Smooth muscle cell (in vitro differentiated cells): ENCODE measurements at regions not wholly inside any gene's neighbourhood (a gene's known extent, or its start where the extent isn't known, plus 50 kb on each side); places are given as distances from the start of the nearest gene placed in this dataset.

Experiments used
- DNase-seq: peaks from one replicate; lab custom pipeline; 2025; ENCODE audit not compliant: unreplicated experiment; lab: John Stamatoyannopoulos, UW
- H2AFZ ChIP-seq: fragments of 200-600 bp; sonication (generic); 2 replicates; pipeline ENCODE4 v1.6.0; 2016; ENCODE audit warnings: antibody characterized with exemption, low read depth, mild to moderate bottlenecking
- H3F3A ChIP-seq: fragments of 200-600 bp; sonication (generic); 2 replicates; pipeline ENCODE4 v1.6.0; 2017; ENCODE audit warnings: antibody characterized with exemption, low read depth
- H3K27ac ChIP-seq: fragments of 200-600 bp; sonication (generic); 2 replicates; pipeline ENCODE4 v1.5.1; 2016; ENCODE audit warnings: low read depth, mild to moderate bottlenecking
- H3K27me3 ChIP-seq: fragments of 200-600 bp; sonication (generic); 2 replicates; pipeline ENCODE4 v1.6.1; 2016; ENCODE audit warnings: low read depth, mild to moderate bottlenecking
- H3K36me3 ChIP-seq: fragments of 200-600 bp; sonication (generic); 2 replicates; pipeline ENCODE4 v1.5.1; 2016; ENCODE audit warnings: low read depth
- H3K4me1 ChIP-seq: fragments of 200-600 bp; sonication (generic); 2 replicates; pipeline ENCODE4 v1.5.1; 2016; ENCODE audit warnings: low read depth
- H3K4me2 ChIP-seq: fragments of 200-600 bp; sonication (generic); 2 replicates; pipeline ENCODE4 v1.6.0; 2016; ENCODE audit warnings: mild to moderate bottlenecking
- H3K4me3 ChIP-seq: fragments of 200-600 bp; sonication (generic); 2 replicates; pipeline ENCODE4 v1.5.1; 2016; ENCODE audit warnings: mild to moderate bottlenecking
- H3K79me2 ChIP-seq: fragments of 200-600 bp; sonication (generic); 2 replicates; pipeline ENCODE4 v1.6.0; 2016; ENCODE audit warnings: low read depth, mild to moderate bottlenecking
- H3K9ac ChIP-seq: fragments of 200-600 bp; sonication (generic); 2 replicates; pipeline ENCODE4 v1.6.0; 2016; ENCODE audit warnings: low read depth
- H3K9me3 ChIP-seq: fragments of 200-600 bp; sonication (generic); replicated peaks from 2 replicates; pipeline ENCODE4 v1.5.1; 2016; ENCODE audit warnings: low read depth
- H4K20me1 ChIP-seq: fragments of 200-600 bp; sonication (generic); 2 replicates; pipeline ENCODE4 v1.6.0; 2016; ENCODE audit warnings: low read depth
- CTCF ChIP-seq: fragments of 200-600 bp; sonication (generic); IDR thresholded peaks from 2 replicates; pipeline ENCODE4 v1.5.1; 2017; ENCODE audit warnings: borderline replicate concordance, mild to moderate bottlenecking, antibody characterized with exemption; ENCODE audit not compliant: insufficient read depth, poor library complexity, severe bottlenecking
- WGBS: methylation state at CpG from one replicate; pipeline ENCODE4 v1.1.7; 2016; ENCODE audit warnings: low lambda C conversion rate; 5-methylcytosine and 5-hydroxymethylcytosine counted together

DNA sequence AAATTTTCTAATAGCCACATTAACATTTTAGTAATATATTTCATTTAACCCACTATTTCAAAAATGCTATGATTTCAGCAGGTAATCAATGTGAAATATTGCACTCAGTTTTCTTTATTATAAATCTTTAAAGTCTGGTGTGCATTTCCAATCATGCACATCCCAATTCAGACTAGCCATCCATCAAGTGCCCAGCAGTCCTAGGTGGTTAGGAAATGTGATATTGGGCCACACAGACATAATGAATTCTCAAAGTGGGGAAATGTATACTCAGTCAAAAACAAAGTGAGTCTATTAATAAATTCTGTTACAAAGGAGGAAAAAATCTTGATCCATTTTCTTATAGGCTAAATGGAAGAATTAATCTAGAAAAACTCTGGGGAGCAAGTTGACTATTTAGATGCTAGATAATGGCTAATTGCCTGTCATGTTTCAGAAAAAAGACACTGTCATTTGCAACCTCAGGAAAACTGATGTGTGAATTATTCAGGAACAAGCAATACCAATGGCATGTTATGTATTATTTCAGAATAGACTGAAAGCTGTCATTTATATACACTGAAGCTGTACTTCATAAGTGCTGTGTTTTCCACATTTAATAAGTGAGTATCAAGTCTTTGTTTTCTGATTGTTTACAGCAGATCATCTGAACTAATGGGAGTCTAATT lies 629.1 kb upstream of the ADARB2 start:
- Histone ChIP-seq H3K27ac (no peak overlapping the region), H3K4me1 (no peaks in the 10 kb centered on the region), H3K36me3 (no peaks in the 10 kb centered on the region), H3K9ac (no peak overlapping the region), H3K79me2 (no peaks in the 10 kb centered on the region), H3K9me3 (no peaks in the 10 kb centered on the region), H3F3A (no peaks in the 10 kb centered on the region), H2AFZ (no peak overlapping the region), H3K27me3 (no peaks in the 10 kb centered on the region), H3K4me2 (no peak overlapping the region), H3K4me3 (no peak overlapping the region), H4K20me1 (no peaks in the 10 kb centered on the region)
- DNase-seq, result no peak
- TF ChIP-seq CTCF, result no peak

DNA sequence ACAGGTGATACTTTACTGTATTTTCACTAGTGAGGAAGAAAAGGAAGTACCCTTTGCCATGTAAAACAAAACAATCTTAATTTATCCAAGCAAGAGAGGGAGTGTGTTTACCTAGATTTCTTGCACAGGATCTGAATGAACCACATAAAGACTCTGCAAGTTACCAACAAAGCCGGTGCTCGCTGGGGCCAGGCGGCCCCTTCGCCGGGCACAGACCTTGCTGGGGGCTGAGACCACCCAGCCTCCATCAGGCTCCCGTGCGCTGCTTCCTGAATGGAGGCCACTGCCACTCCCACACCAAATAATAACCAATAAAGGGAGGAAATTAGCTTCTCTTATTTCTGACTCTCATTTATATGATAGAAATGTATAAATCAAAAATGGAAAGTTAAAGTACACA lies 625.0 kb upstream of the ADARB2 start:
- no peaks in the 10 kb centered on the region for H3K36me3 ChIP-seq
- no peaks in the 10 kb centered on the region for H3F3A ChIP-seq
- no peaks in the 10 kb centered on the region for H3K27me3 ChIP-seq
- DNase-seq, result no peak
- H2AFZ ChIP-seq, result no peak overlapping the region
- H3K4me1 ChIP-seq, result no peaks in the 10 kb centered on the region
- H3K4me3 ChIP-seq, result no peak overlapping the region
- 98% methylated on average over 7 of the region's 7 CpGs for WGBS
- H3K79me2 ChIP-seq, result no peaks in the 10 kb centered on the region
- H3K9me3 ChIP-seq, result no peaks in the 10 kb centered on the region
- no peaks in the 10 kb centered on the region for H4K20me1 ChIP-seq
- no peak overlapping the region for H3K27ac ChIP-seq
- H3K4me2 ChIP-seq, result no peak overlapping the region
- TF ChIP-seq CTCF, result no peak
- H3K9ac ChIP-seq, result no peak overlapping the region

DNA sequence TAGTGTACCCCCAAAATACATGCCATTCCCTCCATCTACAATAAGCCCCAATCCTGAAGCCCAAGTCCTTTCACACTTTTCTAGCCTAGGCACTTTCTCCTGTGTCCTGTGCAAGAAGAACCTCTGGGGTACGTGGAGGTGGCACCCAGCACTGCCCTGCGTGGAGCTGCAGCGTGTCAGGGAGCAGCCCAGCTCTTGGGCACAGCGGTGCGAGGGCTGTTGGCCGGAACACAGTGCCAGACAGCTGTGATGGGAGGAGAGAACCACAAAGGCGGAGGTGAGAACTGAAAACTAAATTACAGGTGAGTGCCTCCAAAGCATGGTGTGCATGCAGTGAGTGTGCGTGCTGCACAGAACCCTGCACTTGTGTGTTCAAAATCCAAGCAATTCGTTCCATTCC lies 621.3 kb upstream of the ADARB2 start:
- H3K36me3 ChIP-seq, result no peaks in the 10 kb centered on the region
- no peak overlapping the region for H3K4me3 ChIP-seq
- no peaks in the 10 kb centered on the region for H3K27me3 ChIP-seq
- WGBS, result 80% methylated on average over 9 of the region's 9 CpGs
- no peak for DNase-seq
- no peak for TF ChIP-seq CTCF
- no peak overlapping the region for H3K27ac ChIP-seq
- no peak overlapping the region for H3K4me2 ChIP-seq
- no peaks in the 10 kb centered on the region for H3F3A ChIP-seq
- H4K20me1 ChIP-seq, result no peaks in the 10 kb centered on the region
- no peaks in the 10 kb centered on the region for H3K79me2 ChIP-seq
- H3K9me3 ChIP-seq, result no peaks in the 10 kb centered on the region
- H3K9ac ChIP-seq, result no peak overlapping the region
- H3K4me1 ChIP-seq, result no peaks in the 10 kb centered on the region
- no peak overlapping the region for H2AFZ ChIP-seq

DNA sequence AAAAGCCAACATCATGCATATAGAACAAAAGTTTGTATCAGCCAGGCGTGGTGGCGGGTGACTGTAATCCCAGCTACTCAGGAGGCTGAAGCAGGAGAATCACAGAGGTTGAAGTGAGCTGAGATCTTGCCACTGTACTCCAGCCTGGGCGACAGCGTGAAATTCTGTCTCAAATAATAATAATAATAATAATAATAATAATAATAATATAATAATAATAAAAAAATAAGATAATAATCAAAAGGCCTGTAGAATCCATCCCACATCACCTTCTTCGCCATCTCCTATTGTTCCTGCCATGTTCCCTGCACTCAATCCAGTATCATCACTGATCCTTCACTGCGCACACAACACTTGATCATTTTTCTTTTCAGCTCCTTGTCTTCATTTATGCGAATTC lies 619.3 kb upstream of the ADARB2 start:
- no peaks in the 10 kb centered on the region for H3K79me2 ChIP-seq
- H3F3A ChIP-seq, result no peaks in the 10 kb centered on the region
- no peaks in the 10 kb centered on the region for H3K9me3 ChIP-seq
- H3K9ac ChIP-seq, result no peak overlapping the region
- H3K4me1 ChIP-seq, result no peaks in the 10 kb centered on the region
- no peak overlapping the region for H2AFZ ChIP-seq
- no peak overlapping the region for H3K4me2 ChIP-seq
- no peak for DNase-seq
- WGBS, result 91% methylated on average over 7 of the region's 7 CpGs
- TF ChIP-seq CTCF, result no peak
- H3K4me3 ChIP-seq, result no peak overlapping the region
- no peaks in the 10 kb centered on the region for H3K36me3 ChIP-seq
- no peak overlapping the region for H3K27ac ChIP-seq
- H3K27me3 ChIP-seq, result no peaks in the 10 kb centered on the region
- no peaks in the 10 kb centered on the region for H4K20me1 ChIP-seq
